Caco-2 (cell line): ENCODE measurements at regions not wholly inside any gene's neighbourhood (a gene's known extent, or its start where the extent isn't known, plus 50 kb on each side); places are given as distances from the start of the nearest gene placed in this dataset.

Source experiments
- BruUV-seq: library from RNA; stranded (reverse); fragments of 400-500 nt; replicated peaks from 2 replicates; lab custom pipeline; 2021; lab: Mats Ljungman, UMichigan
- CTCF ChIA-PET: fragments of 300-600 bp; sonication (Branson Sonifier 250); formaldehyde crosslinking; loops from one replicate; lab custom pipeline; 2022; ENCODE audit warnings: antibody characterized with exemption; lab: Charles Lee
- POLR2A ChIA-PET: fragments of 300-600 bp; sonication (Branson Sonifier 250); formaldehyde crosslinking; loops from one replicate; lab custom pipeline; 2022; ENCODE audit warnings: antibody characterized with exemption; lab: Charles Lee
- DNase-seq, 2 experiments: peaks; one replicate each; pipeline versions ENCODE4 v3.0.0 to v3.0.0-alpha.2; 2020 to 2022
- H3K27me3 ChIP-seq: replicated peaks from 2 replicates; pipeline ENCODE4 v1.6.0; 2011; ENCODE audit warnings: low read length; ENCODE audit not compliant: control insufficient read depth, insufficient read depth
- H3K36me3 ChIP-seq: 2 replicates; pipeline ENCODE4 v1.5.1; 2011; ENCODE audit warnings: low read length; ENCODE audit not compliant: control insufficient read depth, insufficient read depth
- H3K4me1 ChIP-seq: fragments of 250-450 bp; sonication (Bioruptor Pico); 2 replicates; pipeline ENCODE4 v1.5.1; 2020; ENCODE audit warnings: mild to moderate bottlenecking
- H3K4me3 ChIP-seq: 2 replicates; pipeline ENCODE4 v1.5.1; 2011; ENCODE audit warnings: low read depth, mild to moderate bottlenecking, control low read depth, low read length
- H3K9me3 ChIP-seq: fragments of 250-450 bp; sonication (Bioruptor Pico); 2 replicates; pipeline ENCODE4 v1.5.1; 2020; ENCODE audit warnings: mild to moderate bottlenecking, moderate library complexity
- H3K27ac Mint-ChIP-seq: one replicate; pipeline ENCODE4 v1.8.0; 2022; ENCODE audit warnings: mixed read lengths; ENCODE audit not compliant: unreplicated experiment
- H3K27me3 Mint-ChIP-seq: one replicate; pipeline ENCODE4 v1.8.0; 2022; ENCODE audit warnings: mixed read lengths; ENCODE audit not compliant: insufficient read depth, unreplicated experiment
- H3K36me3 Mint-ChIP-seq: one replicate; pipeline ENCODE4 v1.8.0; 2022; ENCODE audit warnings: mild to moderate bottlenecking, mixed read lengths; ENCODE audit not compliant: insufficient read depth, unreplicated experiment
- H3K4me1 Mint-ChIP-seq: one replicate; pipeline ENCODE4 v1.8.0; 2022; ENCODE audit warnings: low read depth, mixed read lengths; ENCODE audit not compliant: unreplicated experiment
- H3K4me3 Mint-ChIP-seq: one replicate; pipeline ENCODE4 v1.8.0; 2022; ENCODE audit warnings: mild to moderate bottlenecking, moderate library complexity, mixed read lengths; ENCODE audit not compliant: unreplicated experiment
- H3K9me3 Mint-ChIP-seq: one replicate; pipeline ENCODE4 v1.8.0; 2022; ENCODE audit warnings: mixed read lengths; ENCODE audit not compliant: unreplicated experiment
- CTCF ChIP-seq, 2 experiments: fragments of 200-600 bp in 1 of 2; IDR thresholded peaks; 1 replicate in 1 of 2; 2 replicates in 1 of 2; pipeline versions ENCODE4 v1.5.1 to v1.8.0; 2011 to 2022; ENCODE audit warnings: antibody characterized with exemption in 1 of 2, control low read depth in 1 of 2, inconsistent platforms in 1 of 2, low read depth in 1 of 2, low read length in 1 of 2, mild to moderate bottlenecking in 1 of 2, moderate library complexity in 1 of 2; ENCODE audit not compliant: insufficient read depth in 1 of 2, severe bottlenecking in 1 of 2, unreplicated experiment in 1 of 2
- intact Hi-C: fragments of 100-400 bp; cut with micrococcal nuclease; formaldehyde crosslinking; loops from one replicate; pipeline ENCODE4 v1.10.0; 2022; ENCODE audit not compliant: unreplicated experiment

DNA sequence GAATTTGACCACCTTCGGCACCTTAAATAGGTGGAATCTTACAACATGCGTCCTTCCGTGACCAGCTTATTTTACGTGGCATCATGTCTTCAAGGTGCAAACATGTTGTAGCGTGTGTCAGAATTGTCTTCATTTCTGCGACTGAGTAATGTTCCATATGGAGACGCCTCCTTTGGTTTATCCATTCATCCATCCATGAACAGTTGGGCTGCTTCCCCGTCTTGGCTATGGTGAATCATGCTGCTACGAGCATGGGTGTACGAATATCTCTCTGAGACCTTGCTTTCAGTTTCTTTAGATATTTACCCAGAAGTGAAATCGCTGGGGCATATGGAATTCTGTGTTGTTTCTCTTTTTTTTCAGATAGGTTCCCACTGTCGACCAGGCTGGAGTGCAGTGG lies 391.9 kb upstream of the IRX2 start:
- Mint-ChIP-seq H3K27ac (no peak overlapping the region), H3K4me3 (no peak overlapping the region), H3K9me3 (no peaks in the 10 kb centered on the region), H3K4me1 (no peaks in the 10 kb centered on the region), H3K27me3 (no peaks in the 10 kb centered on the region), H3K36me3 (no peaks in the 10 kb centered on the region)
- POLR2A ChIA-PET = no interaction called here
- H3K4me3 ChIP-seq = no peak overlapping the region
- DNase-seq = no peak
- no TSS peak for BruUV-seq
- no peak for TF ChIP-seq CTCF (IDR thresholded peaks at IDR 0.05; ENCODE audit: insufficient read depth in 1 of 2, low read depth in 1 of 2, low read length in 1 of 2, severe bottlenecking in 1 of 2, unreplicated experiment in 1 of 2)
- no peaks in the 10 kb centered on the region for H3K36me3 ChIP-seq
- no peaks in the 10 kb centered on the region for H3K4me1 ChIP-seq
- no peaks in the 10 kb centered on the region for H3K27me3 ChIP-seq
- CTCF ChIA-PET = no interaction called here
- intact Hi-C loops = no loop called here
- no peaks in the 10 kb centered on the region for H3K9me3 ChIP-seq

- no peaks in the 10 kb centered on the region for H3K4me1 Mint-ChIP-seq
- H3K27ac Mint-ChIP-seq = no peak overlapping the region
- Histone ChIP-seq H3K4me1 (no peaks in the 10 kb centered on the region), H3K9me3 (no peaks in the 10 kb centered on the region), H3K36me3 (no peaks in the 10 kb centered on the region), H3K27me3 (no peaks in the 10 kb centered on the region), H3K4me3 (no peak overlapping the region)
- H3K4me3 Mint-ChIP-seq = no peak overlapping the region
- POLR2A ChIA-PET = no interaction called here
- intact Hi-C loops = no loop called here
- no peaks in the 10 kb centered on the region for H3K9me3 Mint-ChIP-seq
- BruUV-seq = no TSS peak
- H3K27me3 Mint-ChIP-seq = no peaks in the 10 kb centered on the region
- no peak for DNase-seq
- no peaks in the 10 kb centered on the region for H3K36me3 Mint-ChIP-seq
- CTCF ChIA-PET = no interaction called here
- no peak for TF ChIP-seq CTCF (IDR thresholded peaks at IDR 0.05; ENCODE audit: insufficient read depth in 1 of 2, low read depth in 1 of 2, low read length in 1 of 2, severe bottlenecking in 1 of 2, unreplicated experiment in 1 of 2)
Measured at GRCh38 chr5:3142261-3143027, 391.0 kb upstream of the IRX2 start.

DNA sequence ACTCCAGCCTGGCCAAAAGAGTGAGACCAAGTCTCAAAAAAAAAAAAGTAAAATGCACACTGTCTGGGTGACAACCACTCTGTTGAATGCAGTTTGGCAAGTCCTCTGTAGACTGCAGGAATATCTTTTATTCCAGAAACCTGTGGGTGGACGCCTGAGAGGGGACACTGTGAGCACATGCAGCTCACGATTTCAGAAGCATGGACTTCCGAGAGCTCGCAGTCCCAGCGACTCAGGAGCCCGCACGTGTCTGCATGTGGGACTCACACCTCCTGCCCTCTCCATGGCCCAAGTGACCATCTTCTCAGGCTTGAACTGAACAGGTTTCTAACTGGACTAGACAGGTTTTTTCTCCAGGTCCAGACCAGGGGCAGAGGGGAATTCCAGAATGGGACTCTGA lies 388.6 kb upstream of the IRX2 start:
- intact Hi-C loops = no loop called here
- Mint-ChIP-seq H3K27ac (no peak overlapping the region), H3K27me3 (no peaks in the 10 kb centered on the region), H3K4me1 (no peaks in the 10 kb centered on the region), H3K9me3 (no peaks in the 10 kb centered on the region), H3K36me3 (no peaks in the 10 kb centered on the region), H3K4me3 (no peak overlapping the region)
- no peaks in the 10 kb centered on the region for H3K27me3 ChIP-seq
- no peak overlapping the region for H3K4me3 ChIP-seq
- no peak for DNase-seq
- BruUV-seq = no TSS peak
- no peaks in the 10 kb centered on the region for H3K9me3 ChIP-seq
- ChIA-PET POLR2A (no interaction called here), CTCF (no interaction called here)
- no peaks in the 10 kb centered on the region for H3K4me1 ChIP-seq
- no peaks in the 10 kb centered on the region for H3K36me3 ChIP-seq
- TF ChIP-seq CTCF (IDR thresholded peaks at IDR 0.05; ENCODE audit: insufficient read depth in 1 of 2, low read depth in 1 of 2, low read length in 1 of 2, severe bottlenecking in 1 of 2, unreplicated experiment in 1 of 2) = no peak
